Ishikawa (cell line): ENCODE measurements at regions not wholly inside any gene's neighbourhood (a gene's known extent, or its start where the extent isn't known, plus 50 kb on each side); places are given as distances from the start of the nearest gene placed in this dataset.

Experiments used
- CEBPB ChIP-seq: IDR thresholded peaks from 2 replicates; pipeline ENCODE4 v1.6.1; 2012
- CREB1 ChIP-seq: IDR thresholded peaks from 2 replicates; pipeline ENCODE4 v1.6.1; 2012; ENCODE audit warnings: low read depth
- EGR1 ChIP-seq: IDR thresholded peaks from 2 replicates; pipeline ENCODE4 v1.6.1; 2012
- NFIC ChIP-seq: IDR thresholded peaks from 2 replicates; pipeline ENCODE4 v1.6.1; 2012
- RAD21 ChIP-seq: IDR thresholded peaks from 2 replicates; pipeline ENCODE4 v1.6.1; 2012; ENCODE audit warnings: low read depth
- TAF1 ChIP-seq: IDR thresholded peaks from 2 replicates; pipeline ENCODE4 v1.6.1; 2012; ENCODE audit warnings: low read depth, mild to moderate bottlenecking

- no peak for TF ChIP-seq CEBPB
- TF ChIP-seq RAD21: no peak
- TF ChIP-seq CREB1: no peak
- TF ChIP-seq EGR1: no peak
- no peak for TF ChIP-seq NFIC
- TF ChIP-seq TAF1: no peak
Observed at GRCh38 chr2:76312236-76312635, 601.5 kb upstream of the GCFC2 start.
